ENCODE measurements at regions not wholly inside any gene's neighbourhood (a gene's known extent, or its start where the extent isn't known, plus 50 kb on each side); places are given as distances from the start of the nearest gene placed in this dataset.

DNA sequence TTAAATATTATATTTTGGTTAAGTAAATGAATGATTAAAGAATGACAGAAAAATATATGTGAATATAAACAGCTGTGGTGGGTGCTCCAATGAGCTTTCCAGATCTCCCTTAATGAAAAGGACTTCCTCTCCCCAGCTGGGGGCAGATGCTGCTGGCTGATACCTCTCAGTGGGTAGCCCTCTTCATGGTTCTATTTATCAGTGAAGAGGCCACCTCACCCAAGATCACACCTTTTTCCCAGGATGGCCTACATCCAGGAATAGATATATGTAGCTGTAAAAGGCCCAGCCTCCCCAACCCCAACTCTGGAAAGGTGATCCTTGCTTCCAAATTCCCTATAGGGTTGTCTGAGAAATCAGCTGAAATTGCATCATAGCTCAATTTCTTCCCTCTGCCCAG is 135.2 kb upstream of the ACVR2A start:
- TF ChIP-seq, protein P1, sequence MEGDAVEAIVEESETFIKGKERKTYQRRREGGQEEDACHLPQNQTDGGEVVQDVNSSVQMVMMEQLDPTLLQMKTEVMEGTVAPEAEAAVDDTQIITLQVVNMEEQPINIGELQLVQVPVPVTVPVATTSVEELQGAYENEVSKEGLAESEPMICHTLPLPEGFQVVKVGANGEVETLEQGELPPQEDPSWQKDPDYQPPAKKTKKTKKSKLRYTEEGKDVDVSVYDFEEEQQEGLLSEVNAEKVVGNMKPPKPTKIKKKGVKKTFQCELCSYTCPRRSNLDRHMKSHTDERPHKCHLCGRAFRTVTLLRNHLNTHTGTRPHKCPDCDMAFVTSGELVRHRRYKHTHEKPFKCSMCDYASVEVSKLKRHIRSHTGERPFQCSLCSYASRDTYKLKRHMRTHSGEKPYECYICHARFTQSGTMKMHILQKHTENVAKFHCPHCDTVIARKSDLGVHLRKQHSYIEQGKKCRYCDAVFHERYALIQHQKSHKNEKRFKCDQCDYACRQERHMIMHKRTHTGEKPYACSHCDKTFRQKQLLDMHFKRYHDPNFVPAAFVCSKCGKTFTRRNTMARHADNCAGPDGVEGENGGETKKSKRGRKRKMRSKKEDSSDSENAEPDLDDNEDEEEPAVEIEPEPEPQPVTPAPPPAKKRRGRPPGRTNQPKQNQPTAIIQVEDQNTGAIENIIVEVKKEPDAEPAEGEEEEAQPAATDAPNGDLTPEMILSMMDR (IDR thresholded peaks at IDR 0.05), result no peak
- no peak for TF ChIP-seq POLR2A (IDR thresholded peaks at IDR 0.05)
